ENCODE measurements at regions not wholly inside any gene's neighbourhood (a gene's known extent, or its start where the extent isn't known, plus 50 kb on each side); places are given as distances from the start of the nearest gene placed in this dataset.

DNA sequence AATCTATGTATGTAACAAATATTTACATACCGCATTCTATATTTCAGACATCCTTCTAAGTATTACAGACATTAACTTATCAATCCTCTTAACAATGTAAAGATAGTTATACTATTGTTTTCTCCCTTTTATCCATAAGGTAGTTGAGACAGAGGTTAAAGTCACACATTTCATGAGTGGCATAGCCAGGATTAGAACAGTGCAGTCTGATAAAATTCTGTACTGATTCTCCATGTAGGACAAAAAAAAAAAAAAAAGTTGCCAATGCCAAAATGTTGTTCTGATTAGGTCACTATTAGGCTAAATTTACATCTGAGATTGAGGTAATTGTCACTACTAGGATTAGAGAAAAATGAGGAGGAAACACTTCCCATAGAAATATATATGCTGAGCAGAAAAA lies 629.2 kb downstream of the OTOL1 start:
- DNase-seq (ENCODE audit: low spot score): no peak

DNA sequence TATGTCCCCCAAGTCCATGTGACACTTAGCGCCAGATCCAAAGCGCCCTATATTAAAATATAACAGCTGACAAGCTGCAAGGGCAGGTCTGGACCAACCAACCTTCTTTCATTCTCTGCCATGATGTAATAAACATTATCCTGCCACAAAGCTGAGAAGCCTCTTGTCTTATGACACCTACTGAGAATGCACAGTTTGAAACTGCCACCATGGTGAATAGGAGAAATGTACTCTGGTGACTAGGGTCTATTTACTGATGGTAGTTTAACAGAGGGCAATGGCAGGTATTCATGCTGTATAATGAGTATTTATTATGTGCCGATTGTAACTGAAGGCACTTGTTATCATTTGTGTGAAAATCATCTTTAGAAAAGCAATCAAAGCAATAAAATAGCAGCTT lies 634.0 kb downstream of the OTOL1 start:
- no peak for DNase-seq (ENCODE audit: low spot score)

DNA sequence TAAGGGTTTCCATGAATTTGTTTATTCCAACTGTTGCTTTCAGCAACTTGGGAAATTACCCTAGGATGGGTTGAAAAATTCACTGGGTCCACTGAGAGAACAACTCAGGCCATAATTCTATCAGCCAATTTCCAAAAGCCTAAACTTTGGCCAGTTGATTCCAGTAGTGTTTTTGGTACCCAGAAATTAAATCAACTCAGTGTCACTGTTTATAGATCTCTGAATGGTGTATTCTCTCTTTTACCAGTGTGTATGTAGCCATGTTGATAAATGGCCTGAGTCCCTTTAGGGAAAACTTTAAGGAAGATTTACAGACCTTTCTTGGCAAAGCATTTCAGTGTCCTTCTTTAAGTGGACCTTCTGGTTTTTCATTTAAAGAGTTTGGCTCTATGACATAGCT lies 636.4 kb downstream of the OTOL1 start:
- no peak for DNase-seq (ENCODE audit: low spot score)

DNA sequence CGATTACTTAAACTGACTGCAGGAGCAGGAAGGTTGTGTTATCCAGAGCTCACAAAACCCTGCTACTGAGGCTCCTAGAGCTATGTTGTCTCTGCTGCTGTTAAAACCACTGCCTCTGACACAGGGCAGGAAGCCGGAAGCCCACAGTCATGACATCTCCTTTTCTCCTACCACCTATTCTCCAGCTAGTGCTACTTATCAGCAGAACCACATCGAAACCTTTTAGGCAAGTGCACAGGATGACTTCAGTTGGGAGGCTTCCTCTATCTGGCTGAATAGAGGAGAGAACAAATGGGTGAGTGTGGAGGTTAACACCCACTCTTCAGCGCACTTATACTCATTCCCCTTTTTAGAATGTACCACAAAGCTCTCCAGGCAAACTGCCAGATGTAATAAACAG lies 638.0 kb downstream of the OTOL1 start:
- no peak for DNase-seq (ENCODE audit: low spot score)

DNA sequence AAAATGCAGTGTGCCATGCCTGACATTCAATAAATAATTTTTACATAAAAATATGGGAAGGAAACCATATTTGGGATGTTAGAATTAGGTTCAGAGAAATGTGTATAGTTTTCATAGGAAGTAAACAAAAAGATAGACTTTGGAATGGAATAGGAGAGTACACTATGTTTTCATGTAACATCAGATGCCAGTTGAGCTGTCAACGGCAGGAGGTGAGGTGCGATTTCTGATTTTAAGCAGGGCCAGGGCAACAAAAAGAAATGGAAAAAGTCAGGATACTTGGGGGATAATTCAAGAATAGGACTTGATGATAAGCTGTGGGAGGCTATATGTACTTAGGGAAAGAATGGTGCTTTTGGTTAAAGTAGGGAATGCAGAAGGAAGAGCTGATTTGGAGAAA lies 639.5 kb downstream of the OTOL1 start:
- DNase-seq (ENCODE audit: low spot score): no peak

DNA sequence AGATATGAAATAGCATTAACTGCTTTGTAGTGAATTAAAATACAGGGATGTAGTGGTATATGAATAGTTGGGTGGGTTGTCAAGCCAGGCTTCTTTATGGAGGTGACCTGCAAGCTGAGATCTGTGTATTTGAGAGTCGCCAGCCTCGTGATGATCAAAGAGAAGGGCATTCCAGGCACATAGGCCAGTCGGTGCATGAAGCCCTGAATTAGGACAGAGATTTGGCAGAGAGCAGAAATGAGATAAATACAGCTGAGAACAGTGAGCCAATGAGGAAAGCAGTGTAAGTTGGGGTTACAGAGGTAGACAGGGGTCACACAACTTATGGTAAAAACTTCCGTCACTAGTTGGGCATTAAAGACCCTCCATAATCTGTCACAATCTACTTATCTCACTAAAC lies 641.9 kb downstream of the OTOL1 start:
- no peak for DNase-seq (ENCODE audit: low spot score)

DNA sequence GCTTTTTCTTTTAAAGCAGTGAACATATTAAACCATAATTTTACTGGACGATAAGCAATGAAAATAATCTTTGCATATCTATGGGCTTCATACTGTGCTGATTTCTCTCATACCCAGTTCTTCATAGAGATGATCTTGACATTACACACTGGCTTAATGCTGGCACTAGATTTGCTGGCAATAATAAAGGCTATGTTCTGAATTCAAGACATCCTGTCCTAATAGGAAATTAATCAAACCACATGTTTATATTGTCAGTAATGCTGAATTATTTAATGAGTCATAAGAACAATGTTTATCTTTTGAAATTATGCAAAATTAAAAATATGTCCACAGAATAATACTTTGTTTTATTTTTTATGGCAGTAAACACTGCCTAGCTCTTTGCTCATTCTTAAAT lies 643.2 kb downstream of the OTOL1 start:
- DNase-seq (ENCODE audit: low spot score): no peak

DNA sequence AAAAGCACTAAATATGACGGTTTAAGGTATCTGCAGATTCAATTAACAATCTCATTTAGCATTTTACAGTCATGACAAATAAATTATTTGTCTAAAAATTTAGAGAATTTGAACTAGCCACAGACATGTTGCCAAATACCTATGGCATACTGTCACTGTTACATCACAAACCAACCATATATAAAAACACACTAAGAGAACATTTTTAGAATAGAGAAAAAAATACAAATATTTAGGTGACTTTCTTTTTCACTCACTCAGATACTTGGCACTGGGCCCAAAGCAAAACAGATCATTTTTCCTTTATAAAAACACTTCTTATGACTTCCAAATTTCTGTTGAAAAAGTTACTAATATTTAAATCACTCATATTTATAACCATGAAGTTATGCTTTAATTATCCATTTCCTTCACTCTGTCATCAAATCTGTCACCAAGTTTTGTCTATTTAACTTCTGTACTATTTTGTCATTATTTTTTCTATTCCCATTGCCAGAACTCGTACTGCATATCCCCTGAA lies 644.7 kb downstream of the OTOL1 start:
- no peak for DNase-seq (ENCODE audit: low spot score)

DNA sequence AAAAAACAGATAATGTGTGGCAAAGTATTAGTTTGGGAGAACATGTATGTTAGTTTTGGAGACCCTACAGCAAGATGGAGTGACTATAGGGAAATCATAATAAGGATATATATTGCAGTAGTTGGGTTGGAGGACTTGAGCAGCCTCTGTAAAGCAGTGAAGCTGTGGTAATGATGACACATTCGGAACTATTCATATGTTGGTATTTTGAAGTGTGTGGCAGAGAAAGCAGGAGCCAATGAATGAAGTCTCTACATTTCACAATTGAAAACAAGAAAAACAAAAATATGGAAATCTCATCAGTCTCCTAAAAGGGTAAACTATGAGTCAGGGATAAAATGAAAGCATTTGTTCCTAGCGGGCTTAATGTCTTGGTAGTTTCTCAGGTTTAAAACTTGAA lies 645.9 kb downstream of the OTOL1 start:
- DNase-seq (ENCODE audit: low spot score): no peak

DNA sequence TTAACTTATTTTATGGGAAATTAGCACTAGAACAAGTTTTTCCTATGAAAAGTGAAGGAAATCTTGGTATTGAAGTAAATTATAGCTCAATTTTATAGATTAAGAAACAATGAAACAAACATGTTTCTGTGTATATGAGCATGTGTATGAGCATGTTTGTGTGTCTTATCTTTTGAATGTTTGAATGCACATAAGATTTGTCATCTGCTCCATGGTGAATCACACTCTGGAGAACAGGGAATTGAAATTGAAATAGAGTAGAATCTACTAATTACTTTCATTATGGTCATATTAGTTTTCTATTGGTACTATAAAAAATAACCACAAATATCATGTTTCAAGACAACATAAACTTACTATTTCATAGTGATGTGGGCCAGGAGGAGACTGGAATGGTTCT lies 646.6 kb downstream of the OTOL1 start:
- no peak for DNase-seq (ENCODE audit: low spot score)

DNA sequence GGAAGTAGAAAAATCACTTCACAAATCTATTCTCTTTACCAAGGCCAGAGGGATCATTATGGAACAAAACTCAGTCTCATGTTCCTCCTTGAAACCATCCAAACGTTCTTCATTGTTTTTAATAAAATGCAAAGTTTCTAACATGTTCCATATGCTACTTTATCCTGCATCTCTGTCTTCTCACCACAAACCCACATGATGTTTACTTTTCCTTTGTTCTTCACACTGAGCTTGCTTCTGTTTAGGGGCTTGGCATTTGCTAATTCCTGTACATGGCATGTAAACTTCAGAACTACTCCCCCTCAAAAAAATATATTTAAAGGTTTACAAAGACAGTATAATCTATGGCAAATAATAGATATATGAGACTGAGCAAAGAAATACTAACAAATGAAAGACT lies 651.4 kb downstream of the OTOL1 start:
- DNase-seq (ENCODE audit: low spot score): no peak

DNA sequence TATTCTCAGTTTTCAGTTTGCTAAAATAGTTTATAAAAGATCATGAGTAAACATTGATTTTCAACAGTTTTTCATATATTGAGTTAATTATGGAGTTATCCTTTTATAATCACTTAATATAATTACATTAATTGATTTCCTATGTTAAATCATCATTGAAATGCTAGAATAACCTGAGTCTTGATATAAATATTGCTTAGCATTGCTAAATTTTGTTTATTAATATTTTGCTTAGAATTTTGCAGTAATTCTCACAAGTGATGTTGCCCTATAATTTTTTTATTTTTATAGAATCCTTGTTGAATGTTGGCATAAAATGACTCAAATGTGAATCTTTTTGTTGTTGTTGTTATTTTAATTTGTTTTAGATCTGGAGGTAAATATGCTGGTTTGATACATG lies 654.2 kb downstream of the OTOL1 start:
- no peak for DNase-seq (ENCODE audit: low spot score)

DNA sequence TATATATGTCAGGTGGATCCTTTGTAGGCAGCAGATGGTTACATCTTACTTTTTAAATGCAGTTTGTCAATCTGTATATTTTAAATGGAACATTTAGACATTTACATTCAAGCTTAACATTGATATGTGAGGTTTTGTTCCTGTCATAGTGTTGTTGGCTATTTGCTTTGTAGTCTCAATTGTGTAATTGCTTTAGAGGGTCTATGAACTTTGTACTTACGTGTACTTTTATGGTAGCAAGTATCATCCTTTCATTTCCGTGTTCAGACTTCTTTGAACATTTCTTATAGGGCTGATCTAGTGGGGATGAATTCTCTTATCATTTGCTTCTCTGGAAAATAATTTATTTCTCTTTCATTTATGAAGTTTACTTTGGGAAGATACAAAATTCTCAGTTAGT lies 656.0 kb downstream of the OTOL1 start:
- DNase-seq (ENCODE audit: low spot score): no peak

DNA sequence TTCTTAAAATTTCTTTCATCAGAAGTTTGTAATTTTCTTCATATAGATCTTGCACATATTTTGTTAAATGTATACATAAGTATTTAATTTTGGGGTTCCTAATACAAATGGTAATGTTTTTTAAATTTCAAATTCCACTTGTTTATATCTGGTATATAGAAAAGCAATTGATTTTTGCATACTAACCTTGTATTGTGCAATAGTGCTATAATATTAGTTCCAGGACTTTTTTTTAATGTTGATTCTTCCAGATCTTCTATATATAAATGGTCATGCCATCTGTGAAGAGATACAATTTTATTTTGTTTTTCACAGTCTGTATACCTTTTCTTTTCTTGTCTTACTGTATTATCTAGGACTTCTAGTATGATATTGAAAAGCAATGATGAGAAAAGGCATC lies 665.0 kb downstream of the OTOL1 start:
- no peak for DNase-seq (ENCODE audit: low spot score)

DNA sequence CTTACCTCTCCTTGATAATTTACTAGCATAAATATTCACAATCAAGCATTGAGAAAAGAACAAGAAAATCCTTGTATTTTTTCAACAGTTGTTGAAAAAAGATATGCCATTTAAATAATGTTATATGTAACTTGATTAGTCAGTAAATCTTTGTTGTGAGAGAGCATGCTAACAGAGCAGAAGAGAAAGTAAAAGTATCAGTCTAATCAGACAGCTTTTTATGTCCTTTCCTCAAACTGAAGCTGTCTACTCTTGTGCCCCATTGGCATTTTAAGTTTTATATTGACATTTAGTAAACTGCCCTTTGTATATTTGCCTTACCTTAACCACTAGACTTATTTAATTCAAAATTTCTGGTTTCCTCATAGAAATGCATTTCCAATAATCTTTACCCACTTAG lies 668.7 kb downstream of the OTOL1 start:
- no peak for DNase-seq (ENCODE audit: low spot score)

DNA sequence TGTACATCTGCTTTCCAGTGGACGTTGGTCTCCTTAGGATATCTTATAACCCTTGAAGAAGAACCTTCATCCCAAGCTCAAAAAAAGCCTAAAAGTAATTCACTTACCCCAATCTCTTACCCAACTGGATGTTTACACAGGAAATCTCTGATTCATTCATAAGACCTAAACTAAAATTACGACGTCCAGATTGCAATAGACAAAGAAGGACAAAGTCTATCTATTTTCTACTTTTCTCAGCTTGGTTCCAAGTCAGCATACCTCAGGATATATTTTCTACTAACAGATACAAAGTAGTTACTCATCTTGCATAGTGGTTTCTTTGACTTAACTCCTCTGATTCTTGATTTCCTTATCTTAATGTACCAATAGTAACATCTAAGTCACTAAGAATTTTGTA lies 669.9 kb downstream of the OTOL1 start:
- no peak for DNase-seq (ENCODE audit: low spot score)

DNA sequence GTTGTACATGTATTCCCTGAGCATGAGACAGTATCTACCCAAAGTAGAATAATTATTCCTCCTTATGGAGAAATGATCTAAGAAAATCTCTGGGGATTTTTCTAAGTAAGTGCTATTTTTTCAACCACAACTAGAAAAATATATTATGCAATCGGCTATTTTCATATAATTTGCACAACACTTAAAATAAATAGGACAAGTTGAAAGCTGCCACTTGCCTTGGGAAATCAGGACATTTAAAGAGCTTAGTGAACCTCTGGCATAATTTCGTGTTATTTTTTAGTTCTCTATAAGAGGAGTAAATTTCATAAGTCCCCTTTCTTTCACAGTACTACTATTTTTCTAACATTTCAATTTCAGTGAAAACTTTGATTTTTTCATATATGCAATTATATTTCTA lies 672.1 kb downstream of the OTOL1 start:
- no peak for DNase-seq (ENCODE audit: low spot score)

DNA sequence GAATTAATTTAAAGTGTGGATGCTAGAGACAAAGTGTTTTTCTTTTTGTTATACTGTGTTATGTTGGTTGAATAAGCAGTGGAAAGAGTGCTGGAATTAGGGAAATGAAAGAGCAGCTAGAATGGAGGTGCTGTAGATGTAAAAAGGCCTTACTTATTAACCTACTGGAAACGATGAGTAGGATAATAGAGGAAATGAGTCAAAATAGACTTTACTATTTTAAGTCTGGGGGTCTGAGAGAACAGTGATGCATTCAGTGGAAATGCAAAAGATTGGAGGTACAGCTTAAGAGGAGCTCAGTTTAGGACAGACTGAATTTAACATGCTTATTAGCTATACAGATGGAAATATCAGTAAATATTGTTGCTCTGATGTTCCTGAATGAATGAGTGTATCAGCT lies 674.0 kb downstream of the OTOL1 start:
- DNase-seq (ENCODE audit: low spot score): no peak

DNA sequence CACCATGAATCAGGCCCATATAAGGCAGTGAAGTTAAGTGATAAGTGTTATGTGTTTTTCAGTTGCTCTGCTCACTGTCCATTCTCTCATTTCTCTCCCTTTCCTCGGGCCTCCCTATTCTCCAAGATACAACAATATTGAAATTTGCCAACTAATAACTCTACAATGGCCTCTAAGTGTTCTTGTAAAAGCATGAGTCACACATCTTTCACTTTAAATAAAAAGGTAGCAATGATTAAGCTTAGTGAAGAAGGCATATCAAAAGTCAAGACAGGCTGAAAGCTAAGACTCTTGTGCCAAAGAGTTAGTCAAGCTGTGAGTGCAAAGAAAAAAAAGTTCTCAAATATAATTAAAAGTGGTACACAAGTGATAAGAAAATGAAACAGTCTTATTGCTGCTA lies 675.4 kb downstream of the OTOL1 start:
- DNase-seq (ENCODE audit: low spot score): no peak

DNA sequence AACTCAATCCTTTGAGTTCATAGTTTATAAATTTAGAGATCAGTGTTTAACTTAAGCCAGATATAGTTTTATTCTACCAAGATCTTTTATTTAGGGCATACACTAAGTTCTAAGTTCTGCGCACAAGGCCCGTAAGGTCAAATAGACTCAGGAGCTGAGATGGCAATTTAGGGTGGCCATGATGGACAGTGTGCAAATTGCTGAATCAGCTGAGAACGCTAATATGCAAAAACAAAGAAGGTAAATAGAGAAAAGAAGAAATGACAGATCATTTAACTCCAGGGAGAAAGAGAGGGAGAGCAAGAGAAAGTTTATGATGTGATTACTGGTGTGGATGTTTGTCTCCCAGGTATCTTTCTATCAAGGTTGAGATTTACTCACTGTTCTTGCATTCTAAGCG lies 678.5 kb downstream of the OTOL1 start:
- no peak for DNase-seq (ENCODE audit: low spot score)

DNA sequence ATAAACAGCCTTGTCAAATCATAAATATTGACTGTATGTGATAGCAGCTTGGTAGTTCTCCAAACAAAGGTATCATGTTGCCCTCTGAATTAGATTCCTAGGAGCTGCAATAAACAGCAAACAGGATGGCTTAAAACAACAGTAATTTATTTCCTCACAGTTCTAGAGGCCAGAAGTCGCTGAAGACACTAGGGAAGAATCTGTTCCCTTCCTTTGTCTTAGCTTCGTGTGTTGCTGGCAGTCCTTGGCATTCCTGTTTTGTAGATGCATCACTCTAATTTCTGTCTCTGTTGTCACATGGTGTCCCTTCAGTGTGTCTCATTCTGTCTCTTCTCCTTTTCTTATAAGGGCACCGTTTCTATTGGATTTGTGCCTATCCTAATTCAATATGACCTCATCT lies 679.3 kb downstream of the OTOL1 start:
- no peak for DNase-seq (ENCODE audit: low spot score)

DNA sequence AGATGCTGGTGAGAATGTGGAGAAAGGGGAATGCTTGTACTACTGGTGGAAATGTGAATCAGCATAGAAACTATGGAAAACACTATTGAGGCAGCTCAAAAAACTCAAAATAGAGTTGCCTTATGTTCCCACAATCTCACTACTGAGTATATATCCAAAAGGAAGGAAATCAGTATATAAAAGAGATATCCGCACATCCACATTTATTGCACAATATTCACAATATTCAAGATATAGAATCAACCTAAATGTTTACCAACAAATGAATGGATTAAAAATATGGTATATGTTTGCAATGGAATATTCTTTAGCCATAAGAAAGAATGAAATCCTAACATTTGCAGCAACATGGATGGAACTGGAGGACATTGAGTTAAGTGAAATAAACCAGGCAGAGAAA lies 686.8 kb downstream of the OTOL1 start:
- DNase-seq (ENCODE audit: low spot score): no peak

DNA sequence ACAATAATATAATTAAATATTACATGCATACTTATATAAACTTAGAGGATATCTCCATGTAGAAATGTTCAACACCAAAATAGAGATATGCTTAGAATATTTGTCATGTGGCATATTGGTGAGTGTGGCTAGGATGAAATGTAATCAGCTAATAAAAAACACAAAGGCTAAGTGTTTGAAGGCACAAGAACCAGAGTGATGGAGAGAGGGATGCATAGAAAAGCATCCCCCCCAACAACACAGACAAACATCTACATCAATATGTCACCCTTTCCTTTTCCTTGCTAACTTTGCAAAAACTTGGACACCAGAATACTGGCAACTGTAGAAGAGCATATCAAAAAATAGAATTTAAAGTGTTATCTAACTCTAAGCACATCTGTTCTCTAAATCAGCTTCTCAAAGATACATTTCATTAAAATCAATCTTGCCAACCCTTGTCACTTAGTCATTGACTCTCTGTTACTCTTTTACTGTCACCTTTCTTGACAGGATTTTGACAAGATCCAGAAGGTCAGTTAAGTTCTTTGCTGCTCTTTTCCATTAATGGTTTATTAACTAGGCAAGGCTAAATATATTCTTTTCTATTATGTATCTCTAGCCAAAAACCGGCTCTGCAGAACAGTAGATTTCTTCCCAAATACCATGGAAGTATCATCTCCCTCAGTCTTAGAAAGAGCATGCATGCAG lies 695.9 kb downstream of the OTOL1 start:
- DNase-seq (ENCODE audit: low spot score): no peak

Data from germinal center (tissue), 1 donor.